MG63 (cell line): ENCODE measurements at regions not wholly inside any gene's neighbourhood (a gene's known extent, or its start where the extent isn't known, plus 50 kb on each side); places are given as distances from the start of the nearest gene placed in this dataset.

Experiments
- DNase-seq: peaks from one replicate; pipeline ENCODE4 v3.0.0-alpha.2; 2020
- H3K27me3 ChIP-seq: fragments of 250-450 bp; sonication (Bioruptor Pico); 2 replicates; pipeline ENCODE4 v1.5.1; 2020; ENCODE audit warnings: mild to moderate bottlenecking, moderate library complexity
- H3K36me3 ChIP-seq: fragments of 250-450 bp; sonication (Bioruptor Pico); 2 replicates; pipeline ENCODE4 v1.5.1; 2020; ENCODE audit warnings: mild to moderate bottlenecking, moderate library complexity
- H3K4me3 ChIP-seq: fragments of 250-450 bp; sonication (Bioruptor Pico); 2 replicates; pipeline ENCODE4 v1.5.1; 2020; ENCODE audit warnings: mild to moderate bottlenecking, moderate library complexity
- H3K9me3 ChIP-seq: fragments of 250-450 bp; sonication (Bioruptor Pico); 2 replicates; pipeline ENCODE4 v1.5.1; 2020; ENCODE audit warnings: mild to moderate bottlenecking, moderate library complexity

DNA sequence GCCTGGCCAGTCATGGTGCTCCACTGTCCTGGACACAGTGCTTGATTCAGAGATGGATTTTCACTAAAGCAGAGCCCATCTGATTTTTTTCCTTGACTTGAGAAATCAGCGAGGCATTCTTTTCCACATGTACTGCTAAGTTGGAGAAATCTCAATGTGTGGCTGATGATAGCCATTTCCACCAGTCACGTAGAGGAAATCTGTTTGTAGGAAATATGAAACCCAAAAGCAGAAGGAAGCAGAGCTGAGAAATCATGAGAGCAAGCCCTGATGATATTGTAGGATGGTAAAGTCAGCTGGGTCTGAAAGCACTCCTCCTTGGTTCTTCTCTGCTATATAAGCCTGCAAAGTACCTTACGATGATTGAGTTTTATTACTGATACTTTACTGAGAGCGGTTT, 1233.4 kb downstream of the ROBO2 start:
- no peak overlapping the region for H3K4me3 ChIP-seq
- no peaks in the 10 kb centered on the region for H3K9me3 ChIP-seq
- no peaks in the 10 kb centered on the region for H3K36me3 ChIP-seq
- H3K27me3 ChIP-seq, result no peaks in the 10 kb centered on the region
- DNase-seq, result no peak

DNA sequence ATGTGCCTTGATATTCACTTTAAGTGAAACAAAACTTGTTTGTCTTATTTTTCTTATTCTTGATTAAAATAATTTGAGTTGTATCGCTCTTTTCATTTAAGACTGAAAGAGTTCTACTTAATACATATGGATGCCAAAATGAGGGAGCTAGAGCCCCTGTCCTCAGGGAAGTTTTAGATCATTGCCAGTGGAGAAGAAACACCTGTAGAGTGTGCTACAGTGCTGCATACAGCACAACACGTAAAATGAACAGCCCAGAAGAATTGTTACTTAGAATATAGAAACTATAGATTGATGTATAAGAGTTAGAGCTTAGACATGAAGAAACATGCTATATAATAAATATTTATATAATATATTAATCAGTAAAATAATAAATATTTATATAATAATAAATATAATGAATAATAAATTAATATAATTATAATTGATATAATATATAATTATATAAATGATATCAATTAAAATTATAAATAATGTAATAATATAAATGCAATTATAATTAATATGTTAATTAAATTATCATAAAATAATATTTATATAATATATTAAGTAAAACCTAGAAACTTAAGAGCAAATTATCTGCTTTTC, 1234.7 kb downstream of the ROBO2 start:
- H3K27me3 ChIP-seq, result no peaks in the 10 kb centered on the region
- no peak for DNase-seq
- no peaks in the 10 kb centered on the region for H3K9me3 ChIP-seq
- H3K36me3 ChIP-seq, result no peaks in the 10 kb centered on the region
- no peak overlapping the region for H3K4me3 ChIP-seq

DNA sequence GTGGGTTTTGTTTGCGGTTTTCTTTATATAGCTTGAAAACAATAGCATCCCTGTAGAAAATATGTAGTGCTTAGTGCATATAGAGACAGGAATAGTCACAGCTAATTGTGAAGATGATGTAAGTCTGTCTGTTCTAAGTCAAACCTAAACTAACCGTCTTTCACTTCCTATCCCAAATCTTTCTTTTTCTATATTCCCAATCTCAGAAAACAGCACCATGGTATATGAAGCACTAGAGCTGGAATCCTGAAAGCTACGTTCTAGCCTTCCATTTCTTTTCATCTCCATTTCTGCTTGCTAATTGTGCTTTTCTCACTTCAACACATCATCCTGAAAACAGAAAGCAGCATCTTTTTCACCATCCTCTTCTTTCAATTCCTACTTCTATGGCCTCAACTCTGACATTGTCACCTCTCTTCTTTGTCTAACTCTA, 1235.5 kb downstream of the ROBO2 start:
- no peak overlapping the region for H3K4me3 ChIP-seq
- no peaks in the 10 kb centered on the region for H3K9me3 ChIP-seq

DNA sequence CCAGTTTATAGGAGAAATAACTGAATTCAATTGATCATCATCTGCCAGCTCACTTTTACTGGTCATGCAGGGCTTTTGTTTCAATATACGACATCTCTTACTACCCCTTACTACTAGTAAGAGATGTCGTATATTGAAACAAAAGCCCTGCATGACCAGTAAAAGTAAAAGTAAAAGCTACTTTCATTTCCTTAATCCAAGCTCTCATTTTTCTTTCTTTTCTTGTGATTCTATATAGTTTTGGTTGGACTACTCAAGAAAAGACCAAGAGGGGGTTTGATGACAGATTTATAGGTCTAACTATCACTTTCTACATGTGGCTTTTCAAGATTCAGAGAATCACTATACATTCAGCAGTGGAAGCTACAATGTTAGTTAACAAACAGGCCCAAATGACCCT, 1237.3 kb downstream of the ROBO2 start:
- Histone ChIP-seq H3K9me3 (no peaks in the 10 kb centered on the region), H3K27me3 (no peaks in the 10 kb centered on the region), H3K36me3 (no peaks in the 10 kb centered on the region), H3K4me3 (no peak overlapping the region)
- DNase-seq, result no peak

More for the DNA sequence above, 1235.5 kb downstream of the ROBO2 start:
- no peaks in the 10 kb centered on the region for H3K27me3 ChIP-seq
- no peaks in the 10 kb centered on the region for H3K36me3 ChIP-seq
- DNase-seq, result no peak

DNA sequence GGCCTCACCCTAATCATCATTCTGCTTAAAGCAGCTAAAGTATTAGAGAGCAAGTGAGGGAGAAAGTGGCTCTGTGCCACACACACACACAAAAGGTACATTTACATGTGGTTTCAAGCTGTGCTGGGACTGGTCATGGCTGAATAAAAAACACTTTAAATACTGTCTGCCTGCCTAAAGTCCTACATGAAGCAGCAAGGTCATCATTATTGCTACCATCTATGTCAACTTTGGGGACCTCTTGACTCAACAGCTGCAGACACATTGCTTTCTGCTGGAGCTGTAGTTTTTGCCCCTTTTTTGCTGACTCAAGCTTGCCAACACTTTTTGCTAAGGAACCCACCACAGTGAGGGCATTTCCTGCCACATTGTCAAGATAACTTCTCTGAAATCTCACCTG, 1237.9 kb downstream of the ROBO2 start:
- H3K27me3 ChIP-seq, result no peaks in the 10 kb centered on the region
- H3K36me3 ChIP-seq, result no peaks in the 10 kb centered on the region
- no peak overlapping the region for H3K4me3 ChIP-seq
- no peaks in the 10 kb centered on the region for H3K9me3 ChIP-seq
- no peak for DNase-seq

DNA sequence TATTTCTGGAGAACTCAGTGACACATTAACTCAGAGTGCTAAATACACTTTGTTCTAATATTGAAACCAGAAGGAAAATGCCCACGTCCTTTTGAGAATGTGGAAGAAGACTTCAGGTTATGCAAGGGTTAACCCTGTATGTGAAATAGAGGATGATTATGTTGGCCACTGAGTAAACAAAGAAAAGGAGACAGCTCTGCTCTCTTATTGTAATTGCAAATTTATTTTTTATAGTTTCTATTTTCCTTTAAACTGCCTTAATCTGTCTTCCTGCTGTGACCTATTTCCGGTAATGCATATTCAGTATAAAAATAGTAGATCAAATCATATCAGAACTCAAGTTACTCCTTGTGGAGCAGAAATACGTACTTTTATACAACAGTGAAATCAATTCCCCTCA, 1239.2 kb downstream of the ROBO2 start:
- H3K9me3 ChIP-seq, result no peaks in the 10 kb centered on the region
- DNase-seq, result no peak
- no peak overlapping the region for H3K4me3 ChIP-seq
- no peaks in the 10 kb centered on the region for H3K36me3 ChIP-seq
- no peaks in the 10 kb centered on the region for H3K27me3 ChIP-seq

DNA sequence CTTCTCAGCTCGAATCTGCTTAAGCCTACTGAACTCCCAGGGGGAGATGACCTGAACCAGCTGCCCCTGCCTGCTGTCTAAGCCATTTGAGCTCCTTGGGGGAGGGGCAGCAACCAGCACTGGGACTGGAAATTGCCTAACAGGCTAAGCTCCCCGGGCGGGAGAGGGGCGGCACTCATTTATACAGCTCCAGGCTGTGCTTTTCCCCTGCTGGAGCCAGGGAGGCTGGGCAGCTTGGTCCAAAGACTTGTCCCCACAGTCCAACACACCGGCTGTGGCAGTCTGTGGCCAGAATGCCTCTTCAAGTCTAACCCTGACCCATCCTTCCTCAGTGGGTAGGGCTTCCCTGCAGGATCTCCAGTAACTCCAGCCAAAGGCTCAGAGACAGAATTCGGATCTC, 1241.5 kb downstream of the ROBO2 start:
- no peak overlapping the region for H3K4me3 ChIP-seq
- DNase-seq, result no peak
- no peaks in the 10 kb centered on the region for H3K9me3 ChIP-seq
- H3K36me3 ChIP-seq, result no peaks in the 10 kb centered on the region
- no peaks in the 10 kb centered on the region for H3K27me3 ChIP-seq

DNA sequence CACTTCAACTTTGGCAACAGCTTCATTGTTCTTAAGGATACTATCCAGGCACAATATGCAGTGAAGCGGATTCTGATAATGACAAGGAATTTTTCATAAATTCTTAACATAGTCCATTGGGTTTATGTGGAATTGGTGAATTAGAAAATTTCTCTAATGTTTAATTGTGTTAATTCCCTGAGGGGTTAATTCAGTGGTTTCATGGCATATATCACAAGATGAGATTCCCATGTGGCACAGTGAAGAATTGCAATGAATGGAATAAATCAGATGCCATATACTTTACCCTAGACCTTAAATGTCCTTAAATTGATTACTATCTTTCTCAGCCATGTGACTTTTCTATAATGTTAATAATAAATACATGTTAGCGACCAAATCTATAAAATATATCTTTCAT, 1244.1 kb downstream of the ROBO2 start:
- no peaks in the 10 kb centered on the region for H3K27me3 ChIP-seq
- no peaks in the 10 kb centered on the region for H3K36me3 ChIP-seq
- no peaks in the 10 kb centered on the region for H3K9me3 ChIP-seq
- H3K4me3 ChIP-seq, result no peak overlapping the region
- no peak for DNase-seq

DNA sequence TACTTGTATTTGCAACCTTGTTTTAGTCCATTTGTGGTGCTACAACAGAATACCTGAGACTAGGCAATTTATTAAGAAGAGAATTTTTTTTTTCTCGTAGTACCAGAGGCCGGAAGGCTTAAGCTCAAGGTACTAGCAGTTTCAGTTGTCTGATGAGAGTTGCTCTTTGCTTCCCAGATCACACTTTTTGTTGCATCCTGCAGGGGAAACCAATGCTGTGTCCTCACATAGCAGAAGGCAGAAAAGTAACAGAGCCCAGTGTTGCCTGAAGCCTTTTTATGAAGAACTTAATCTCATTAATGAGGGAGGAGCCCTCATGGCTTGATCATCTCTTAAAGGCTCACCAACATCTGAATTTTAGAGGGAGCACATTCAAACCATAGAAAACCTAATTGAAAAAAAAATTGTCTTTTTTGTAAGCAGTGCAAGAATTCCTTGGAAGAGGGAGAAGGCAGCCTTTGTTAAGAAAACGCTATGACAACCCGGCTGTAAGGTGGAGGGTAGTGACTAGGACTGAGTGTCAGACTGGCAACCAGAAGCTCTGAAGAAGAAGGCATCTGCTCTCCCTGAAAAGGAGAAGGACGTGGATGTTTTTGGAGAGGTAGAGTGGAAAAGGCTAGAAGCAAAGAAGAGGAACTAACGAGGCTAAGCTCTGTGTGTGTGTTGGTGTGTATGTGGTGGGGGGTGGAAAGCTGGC, 1245.3 kb downstream of the ROBO2 start:
- Histone ChIP-seq H3K9me3 (no peaks in the 10 kb centered on the region), H3K27me3 (no peaks in the 10 kb centered on the region), H3K4me3 (no peak overlapping the region), H3K36me3 (no peaks in the 10 kb centered on the region)
- DNase-seq, result no peak

DNA sequence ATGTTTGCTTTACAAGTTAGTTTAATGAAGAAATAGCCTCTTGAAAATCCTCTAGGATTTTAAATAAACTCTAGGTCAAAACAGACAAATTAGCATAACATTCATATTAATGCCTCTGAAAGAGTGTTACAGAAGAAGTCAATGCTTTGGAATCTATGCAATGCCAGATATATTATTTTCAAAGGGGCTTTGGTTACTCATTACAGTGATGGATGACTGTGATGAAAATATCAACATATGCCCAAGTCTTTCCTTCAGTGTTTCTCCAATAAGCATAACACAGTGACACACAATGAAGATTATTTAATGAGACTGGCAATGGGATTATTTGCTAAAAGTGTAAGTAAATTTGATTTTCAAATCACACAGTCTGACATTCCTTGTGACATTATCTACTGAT, 1247.2 kb downstream of the ROBO2 start:
- no peaks in the 10 kb centered on the region for H3K27me3 ChIP-seq
- no peaks in the 10 kb centered on the region for H3K9me3 ChIP-seq
- no peak overlapping the region for H3K4me3 ChIP-seq
- no peaks in the 10 kb centered on the region for H3K36me3 ChIP-seq
- DNase-seq, result no peak

DNA sequence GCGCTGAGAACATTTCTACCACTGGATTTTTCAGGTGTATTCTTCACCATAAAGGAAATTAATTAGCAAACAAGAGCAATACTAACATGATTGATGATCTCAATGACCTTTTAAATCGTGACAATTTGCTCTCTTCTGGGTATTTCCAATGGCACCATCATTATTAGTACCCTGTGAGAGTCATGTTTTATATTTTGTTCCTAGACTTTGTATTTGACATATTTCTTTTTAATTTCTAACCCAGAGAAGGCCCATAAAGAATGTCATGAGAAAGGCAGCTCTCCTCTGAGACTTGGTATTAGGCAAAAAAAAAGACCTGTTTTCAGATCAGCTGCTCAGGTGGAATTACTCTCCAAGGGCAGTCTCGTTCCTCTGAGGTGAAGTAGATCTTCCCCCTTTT, 1253.4 kb downstream of the ROBO2 start:
- Histone ChIP-seq H3K4me3 (no peak overlapping the region), H3K36me3 (no peaks in the 10 kb centered on the region), H3K27me3 (no peaks in the 10 kb centered on the region), H3K9me3 (no peaks in the 10 kb centered on the region)
- no peak for DNase-seq

DNA sequence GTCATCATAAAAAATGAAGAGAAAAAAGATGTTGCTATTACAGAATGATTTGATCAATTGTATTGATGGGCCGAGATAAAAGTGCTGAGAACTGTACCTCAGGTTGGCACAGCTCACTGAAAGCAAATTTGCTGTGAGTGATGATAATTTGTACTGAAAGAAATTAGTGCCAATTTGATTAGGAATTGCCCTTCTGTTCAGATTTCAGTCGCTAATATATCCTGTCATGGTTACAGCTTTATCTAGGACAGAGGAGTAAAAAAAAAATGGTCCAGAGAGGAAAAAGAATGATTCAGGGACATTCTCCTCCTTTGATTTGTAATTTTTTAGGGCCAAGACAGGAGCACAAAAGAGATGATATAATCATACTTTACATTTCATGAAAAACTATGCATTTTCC, 1264.2 kb downstream of the ROBO2 start:
- Histone ChIP-seq H3K4me3 (no peak overlapping the region), H3K9me3 (no peaks in the 10 kb centered on the region), H3K27me3 (no peaks in the 10 kb centered on the region), H3K36me3 (no peaks in the 10 kb centered on the region)
- no peak for DNase-seq

DNA sequence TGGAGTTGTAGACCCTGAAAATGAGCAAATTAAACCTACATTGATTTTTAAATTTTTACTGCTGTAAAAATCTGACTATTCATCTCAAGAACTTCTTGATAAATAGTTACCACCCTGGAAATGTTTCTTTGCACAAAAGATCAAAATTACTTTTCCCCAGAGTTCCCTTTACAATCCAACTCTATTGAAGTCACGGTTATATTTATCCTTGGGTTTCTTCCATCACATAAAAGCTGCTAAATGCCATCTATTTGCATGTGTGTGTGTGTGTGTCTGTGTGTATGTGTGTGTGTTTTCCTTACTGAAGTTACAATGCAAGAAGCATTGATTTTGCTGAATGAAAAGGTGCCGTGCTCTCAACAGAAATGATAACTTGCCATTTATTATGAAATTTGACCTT, 1273.0 kb downstream of the ROBO2 start:
- Histone ChIP-seq H3K36me3 (no peaks in the 10 kb centered on the region), H3K4me3 (no peak overlapping the region), H3K27me3 (no peaks in the 10 kb centered on the region), H3K9me3 (no peaks in the 10 kb centered on the region)
- no peak for DNase-seq

DNA sequence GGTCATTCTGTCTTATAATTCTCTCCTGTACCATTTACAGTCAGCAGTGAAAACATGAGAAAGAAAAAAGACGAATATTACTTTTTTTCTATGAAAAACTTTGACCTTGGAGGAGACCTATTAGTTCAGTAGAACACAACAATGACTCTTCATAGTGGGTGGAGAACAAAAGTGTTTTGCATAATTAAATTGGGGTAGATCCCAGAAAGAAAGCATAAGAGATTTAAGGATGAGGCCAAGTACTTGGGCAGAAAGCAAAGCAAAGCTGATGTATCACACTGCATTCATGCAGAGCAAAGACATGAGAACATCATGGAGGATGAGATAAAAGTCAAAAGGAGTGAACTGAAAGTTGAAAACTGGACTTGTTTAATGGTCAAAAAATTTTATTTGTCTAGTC, 1273.4 kb downstream of the ROBO2 start:
- Histone ChIP-seq H3K9me3 (no peaks in the 10 kb centered on the region), H3K4me3 (no peak overlapping the region), H3K36me3 (no peaks in the 10 kb centered on the region), H3K27me3 (no peaks in the 10 kb centered on the region)
- no peak for DNase-seq

DNA sequence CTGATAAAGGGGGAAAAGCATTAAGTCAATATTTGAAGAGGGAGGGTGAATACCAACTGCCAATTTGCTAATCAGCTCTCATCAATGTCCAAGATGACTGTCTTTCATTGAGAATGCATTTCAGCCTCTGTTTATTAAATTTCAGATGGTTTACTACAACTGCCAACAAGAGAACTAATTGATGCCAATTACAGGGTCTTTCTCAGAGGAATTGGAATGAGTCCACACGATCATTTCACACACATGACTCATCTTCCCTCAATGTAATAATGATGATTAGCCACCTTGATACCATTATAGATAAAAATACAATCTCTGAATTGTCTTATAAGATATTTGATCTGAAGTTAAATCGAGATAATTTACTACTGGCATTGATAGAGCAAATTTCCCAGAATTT, 1274.4 kb downstream of the ROBO2 start:
- no peak for DNase-seq
- no peaks in the 10 kb centered on the region for H3K36me3 ChIP-seq
- H3K9me3 ChIP-seq, result no peaks in the 10 kb centered on the region
- no peaks in the 10 kb centered on the region for H3K27me3 ChIP-seq
- no peak overlapping the region for H3K4me3 ChIP-seq

DNA sequence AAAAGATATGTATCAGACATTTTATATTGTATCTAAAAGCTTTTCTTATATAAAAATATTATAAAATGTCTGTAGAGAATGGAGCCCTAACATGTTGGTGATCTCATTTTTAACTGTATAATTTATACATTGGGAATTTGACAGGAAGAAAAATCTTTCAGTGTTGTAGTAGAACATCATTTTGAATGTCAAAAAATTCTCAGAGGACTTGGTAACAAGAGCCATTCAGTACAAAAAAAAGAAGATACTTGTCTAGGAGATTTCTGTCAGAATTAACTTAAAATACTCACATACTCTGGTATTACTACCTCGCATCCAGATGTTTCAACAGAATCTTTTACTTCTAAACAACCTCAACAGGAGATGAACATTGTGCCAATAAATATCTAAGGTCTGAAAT, 1277.9 kb downstream of the ROBO2 start:
- Histone ChIP-seq H3K9me3 (no peaks in the 10 kb centered on the region), H3K36me3 (no peaks in the 10 kb centered on the region), H3K4me3 (no peak overlapping the region), H3K27me3 (no peaks in the 10 kb centered on the region)
- no peak for DNase-seq

DNA sequence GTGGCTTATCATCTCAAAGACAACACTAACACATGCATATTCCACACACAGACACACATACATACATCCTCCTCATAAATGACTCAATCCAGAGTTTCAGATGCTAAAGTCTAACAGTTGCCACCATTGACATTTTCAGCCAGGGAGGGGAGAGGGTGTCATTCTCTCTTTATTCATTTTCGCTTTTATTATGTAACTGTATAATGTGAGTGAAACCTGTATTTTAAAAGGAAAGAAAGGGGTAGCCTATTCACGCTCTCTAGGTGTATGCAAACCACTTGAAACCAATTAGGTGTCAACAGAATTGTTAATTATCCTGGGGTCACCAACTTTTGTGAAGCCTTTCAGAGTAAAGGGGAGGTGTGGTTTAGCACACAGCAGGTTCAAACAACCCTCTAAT, 1282.9 kb downstream of the ROBO2 start:
- Histone ChIP-seq H3K27me3 (no peaks in the 10 kb centered on the region), H3K4me3 (no peak overlapping the region), H3K9me3 (no peaks in the 10 kb centered on the region), H3K36me3 (no peaks in the 10 kb centered on the region)
- DNase-seq, result no peak

DNA sequence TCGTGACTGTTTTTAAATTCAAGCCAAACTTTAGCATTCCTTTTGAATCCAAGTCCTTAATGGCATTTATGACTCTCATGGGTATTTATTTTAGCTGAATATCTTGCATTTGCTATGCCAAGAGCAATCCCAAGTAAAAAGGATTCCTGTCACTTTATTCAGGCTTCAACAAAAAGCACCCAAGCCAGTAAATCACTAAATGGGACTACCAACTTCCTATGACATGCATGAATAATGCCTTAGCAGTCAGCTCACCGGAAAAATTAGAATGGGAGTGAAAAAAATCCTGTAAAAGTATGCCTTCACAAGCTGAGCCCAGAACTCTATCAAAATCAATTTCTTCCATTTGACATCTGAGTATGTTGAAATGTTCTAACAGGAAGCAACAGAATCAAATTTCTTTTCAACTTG, 1297.9 kb downstream of the ROBO2 start:
- H3K9me3 ChIP-seq, result no peaks in the 10 kb centered on the region
- no peak overlapping the region for H3K4me3 ChIP-seq
- H3K36me3 ChIP-seq, result no peaks in the 10 kb centered on the region
- no peak for DNase-seq
- no peaks in the 10 kb centered on the region for H3K27me3 ChIP-seq
